ENCODE measurements at regions not wholly inside any gene's neighbourhood (a gene's known extent, or its start where the extent isn't known, plus 50 kb on each side); places are given as distances from the start of the nearest gene placed in this dataset.

DNA sequence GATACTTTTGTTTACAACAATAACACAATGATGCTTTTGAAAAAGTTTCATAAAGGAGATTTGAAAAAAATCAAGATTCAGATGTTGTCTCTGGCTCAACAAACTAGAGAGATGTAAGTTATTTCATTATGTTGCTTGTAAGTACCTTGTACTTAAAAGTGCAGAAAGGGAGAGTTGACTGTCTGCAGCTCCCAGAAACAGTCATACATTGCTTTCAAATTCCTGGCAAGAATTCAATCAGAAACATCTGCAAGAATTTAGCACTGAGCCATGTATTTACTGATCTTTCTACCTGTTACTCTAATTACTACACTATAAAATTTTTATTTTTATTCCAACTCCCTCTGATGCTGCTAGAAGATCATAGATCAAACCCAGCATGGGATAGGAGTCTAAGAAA is 1261.3 kb upstream of the SPRY2 start:
- no peaks in the 10 kb centered on the region for H3K9me3 ChIP-seq
- TF ChIP-seq CTCF (IDR thresholded peaks at IDR 0.05) = no peak
- H3K4me3 ChIP-seq = no peak overlapping the region
- H3K36me3 ChIP-seq = no peaks in the 10 kb centered on the region
- no peaks in the 10 kb centered on the region for H3K27me3 ChIP-seq
- no peak for DNase-seq (ENCODE audit: low spot score)
- H3K27ac ChIP-seq = no peak overlapping the region
- no peaks in the 10 kb centered on the region for H3K4me1 ChIP-seq

- Histone ChIP-seq H3K27me3 (no peaks in the 10 kb centered on the region), H3K4me3 (no peak overlapping the region), H3K27ac (no peak overlapping the region), H3K4me1 (no peaks in the 10 kb centered on the region), H3K9me3 (no peaks in the 10 kb centered on the region), H3K36me3 (no peaks in the 10 kb centered on the region)
- no peak for TF ChIP-seq CTCF (IDR thresholded peaks at IDR 0.05)
- no peak for DNase-seq (ENCODE audit: low spot score)
Observed at GRCh38 chr13:81597101-81597500, 1256.2 kb upstream of the SPRY2 start.

DNA sequence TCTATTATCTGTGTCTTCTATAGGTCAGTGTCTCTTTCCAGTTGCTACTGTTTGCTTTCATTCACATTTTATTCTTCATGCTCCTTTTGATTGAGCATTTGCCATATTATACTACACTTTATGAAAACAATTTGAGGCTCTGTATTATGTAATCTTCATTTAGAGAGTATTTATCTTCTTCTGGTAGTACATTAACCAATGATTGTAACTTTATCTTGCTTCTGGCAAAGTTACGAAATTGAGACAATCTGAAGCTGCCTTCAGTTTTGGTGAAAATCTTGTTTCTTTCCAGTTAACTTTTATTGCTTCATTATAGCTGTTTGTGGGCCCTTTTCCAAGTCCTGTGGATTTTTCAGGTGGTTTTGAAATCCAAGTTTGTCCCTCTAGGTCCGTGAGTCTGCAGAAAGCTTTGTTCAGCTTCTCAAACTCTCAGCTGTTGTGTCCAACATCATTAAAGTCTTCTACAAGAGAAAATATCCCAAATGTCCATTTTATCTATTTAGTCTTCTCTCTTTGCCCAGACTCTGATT is 1255.4 kb upstream of the SPRY2 start:
- Histone ChIP-seq H3K4me1 (no peaks in the 10 kb centered on the region), H3K36me3 (no peaks in the 10 kb centered on the region), H3K27me3 (no peaks in the 10 kb centered on the region), H3K9me3 (no peaks in the 10 kb centered on the region), H3K27ac (no peak overlapping the region), H3K4me3 (no peak overlapping the region)
- no peak for DNase-seq (ENCODE audit: low spot score)
- no peak for TF ChIP-seq CTCF (IDR thresholded peaks at IDR 0.05)

DNA sequence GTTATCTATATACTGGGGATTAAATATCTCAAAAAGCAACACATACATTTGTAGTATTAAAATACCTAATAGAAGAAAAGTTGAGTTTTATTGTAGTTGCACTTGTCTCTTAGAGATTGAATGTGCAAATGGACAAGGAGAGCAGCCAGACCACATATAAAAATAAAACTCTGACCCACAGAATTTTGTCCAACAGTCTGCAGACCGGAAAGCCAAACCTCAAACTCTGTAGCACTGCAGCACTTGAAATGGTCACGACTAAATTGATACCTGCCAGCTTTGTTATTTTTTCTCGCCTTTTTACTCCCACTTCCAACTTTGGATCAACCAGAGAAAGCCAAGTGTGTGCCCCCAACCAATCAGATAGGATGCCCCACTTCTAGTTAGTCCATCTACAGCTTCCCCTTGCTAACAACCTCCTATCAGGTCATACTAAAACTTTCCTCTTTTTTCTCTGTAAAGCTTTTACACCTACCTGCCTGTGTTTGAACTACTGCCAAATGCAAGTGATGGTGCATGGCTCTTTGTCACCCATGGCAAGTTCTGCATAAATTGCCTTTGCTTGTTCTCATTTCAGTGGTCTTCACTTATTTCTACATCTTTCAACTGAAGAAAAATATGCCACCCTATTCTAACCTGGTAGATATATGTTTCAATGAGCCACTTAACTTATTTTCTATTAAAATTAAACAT is 1250.7 kb upstream of the SPRY2 start:
- Histone ChIP-seq H3K4me1 (no peaks in the 10 kb centered on the region), H3K27me3 (no peaks in the 10 kb centered on the region), H3K36me3 (no peaks in the 10 kb centered on the region), H3K4me3 (no peak overlapping the region), H3K27ac (no peak overlapping the region), H3K9me3 (no peaks in the 10 kb centered on the region)
- TF ChIP-seq CTCF (IDR thresholded peaks at IDR 0.05) = no peak
- DNase-seq (ENCODE audit: low spot score) = no peak

DNA sequence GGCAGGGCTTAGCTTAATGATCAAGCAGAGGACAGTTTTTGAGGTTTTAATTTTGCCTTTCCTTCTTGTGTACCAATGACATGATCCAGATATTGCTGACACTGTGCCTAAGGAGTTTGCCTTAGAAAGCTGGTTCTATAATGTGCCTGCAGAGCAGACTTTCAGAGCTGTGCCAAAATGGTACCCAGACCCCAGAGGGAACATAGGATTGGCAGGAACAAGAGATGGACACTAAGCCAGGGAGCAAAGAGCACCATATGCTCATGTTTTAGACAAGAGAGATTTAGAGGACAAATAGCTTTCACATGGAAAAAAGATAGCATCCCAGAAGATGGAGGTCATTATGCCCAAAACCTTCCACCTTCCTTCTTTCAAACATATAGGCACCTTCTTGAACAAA is 1241.5 kb upstream of the SPRY2 start:
- H3K36me3 ChIP-seq = no peaks in the 10 kb centered on the region
- no peaks in the 10 kb centered on the region for H3K27me3 ChIP-seq
- no peak for TF ChIP-seq CTCF (IDR thresholded peaks at IDR 0.05)
- H3K4me3 ChIP-seq = no peak overlapping the region
- no peak overlapping the region for H3K27ac ChIP-seq
- no peaks in the 10 kb centered on the region for H3K9me3 ChIP-seq
- no peak for DNase-seq (ENCODE audit: low spot score)
- no peaks in the 10 kb centered on the region for H3K4me1 ChIP-seq
